HepG2 (cell line): ENCODE measurements at regions not wholly inside any gene's neighbourhood (a gene's known extent, or its start where the extent isn't known, plus 50 kb on each side); places are given as distances from the start of the nearest gene placed in this dataset.

ENCODE experiments used
- ATAC-seq: fragments of 200-7000 bp; cut with Tn5 transposase; 3 replicates; pipeline ENCODE4 v1.9.1; 2020; ENCODE audit warnings: mild to moderate bottlenecking, moderate library complexity
- BruUV-seq: library from RNA; stranded (reverse); fragments of 400-500 nt; replicated peaks from 2 replicates; lab custom pipeline; 2021; lab: Mats Ljungman, UMichigan
- CTCF ChIA-PET: fragments of 300-600 bp; formaldehyde crosslinking; extraction: SDS; loops from one replicate; lab custom pipeline; 2021; ENCODE audit warnings: low total read pairs, inconsistent platforms, low intra/inter-chr PET ratio; lab: Yijun Ruan, JAX
- POLR2A ChIA-PET: fragments of 350-600 bp; sonication (Branson Sonifier 250); formaldehyde crosslinking; loops from one replicate; lab custom pipeline; 2020; ENCODE audit warnings: antibody characterized with exemption, inconsistent platforms; lab: Yijun Ruan, JAX
- DNase-seq: peaks from one replicate; pipeline ENCODE4 v3.0.0-alpha.2; 2015; ENCODE audit warnings: low spot score
- FAIRE-seq: peaks from 3 replicates; lab custom pipeline; 2011; peaks lifted over from hg19 to GRCh38; lab: Jason Lieb, UNC
- H2AFZ ChIP-seq: one replicate; pipeline ENCODE4 v1.6.1; 2011; ENCODE audit warnings: low read length, inconsistent platforms
- H3K27ac ChIP-seq: fragments of 300-600 bp; 3 replicates; pipeline ENCODE4 v1.8.0; 2011; ENCODE audit warnings: mixed run types, mild to moderate bottlenecking, mixed read lengths, low read length, inconsistent platforms; ENCODE audit not compliant: insufficient read depth; ENCODE audit errors: extremely low read length
- H3K27me3 ChIP-seq, 2 experiments: fragments of 200-600 bp in 1 of 2; 2 replicates in 1 of 2; 3 replicates in 1 of 2; pipeline versions ENCODE4 v1.6.0 to v1.8.0; 2011; ENCODE audit warnings: low read length in 2 of 2, mild to moderate bottlenecking in 2 of 2, moderate library complexity in 2 of 2, inconsistent platforms in 1 of 2; ENCODE audit not compliant: insufficient read depth in 2 of 2, control insufficient read depth in 1 of 2
- H3K36me3 ChIP-seq, 2 experiments: fragments of 200-600 bp in 1 of 2; replicated peaks in 1 of 2; 2 replicates in 1 of 2; 3 replicates in 1 of 2; pipeline versions ENCODE4 v1.5.1 to v1.8.0; 2011; ENCODE audit warnings: low read length in 2 of 2, inconsistent platforms in 1 of 2; ENCODE audit not compliant: insufficient read depth in 2 of 2, control insufficient read depth in 1 of 2
- H3K4me1 ChIP-seq: 2 replicates; pipeline ENCODE4 v1.5.1; 2012; ENCODE audit warnings: low read length, inconsistent platforms; ENCODE audit not compliant: insufficient read depth
- H3K4me2 ChIP-seq: 2 replicates; pipeline ENCODE4 v1.6.0; 2011; ENCODE audit warnings: low read depth, low read length, inconsistent platforms
- H3K4me3 ChIP-seq, 3 experiments: fragments of 200-600 bp in 1 of 3; sonication (generic), shearing (Covaris generic) in 1 of 3; replicated peaks in 1 of 3; 2 replicates each; pipeline ENCODE4 v1.5.1; 2011 to 2016; ENCODE audit warnings: low read length in 3 of 3, inconsistent platforms in 2 of 3, low read depth in 2 of 3, mild to moderate bottlenecking in 2 of 3, control low read depth in 1 of 3, mixed read lengths in 1 of 3; ENCODE audit not compliant: insufficient read depth in 1 of 3
- H3K79me2 ChIP-seq: one replicate; pipeline ENCODE4 v1.6.1; 2011; ENCODE audit warnings: low read length, inconsistent platforms; ENCODE audit not compliant: insufficient read depth
- H3K9ac ChIP-seq: 2 replicates; pipeline ENCODE4 v1.6.0; 2011; ENCODE audit warnings: mild to moderate bottlenecking, low read depth, low read length, inconsistent platforms; ENCODE audit not compliant: insufficient read depth
- H3K9me3 ChIP-seq: 2 replicates; pipeline ENCODE4 v1.5.1; 2012; ENCODE audit warnings: mild to moderate bottlenecking, low read length
- H4K20me1 ChIP-seq: 2 replicates; pipeline ENCODE4 v1.6.0; 2011; ENCODE audit warnings: inconsistent platforms, mild to moderate bottlenecking, low read length, moderate library complexity; ENCODE audit not compliant: insufficient read depth
- ARNT ChIP-seq: fragments of 450-650 bp; IDR thresholded peaks from 2 replicates; pipeline ENCODE4 v1.6.1; 2017
- ATF7-NPFF ChIP-seq: sonication (generic); formaldehyde crosslinking; IDR thresholded peaks from 2 replicates; pipeline ENCODE4 v1.8.1; 2023; ENCODE audit warnings: mild to moderate bottlenecking, low read depth, missing genetic modification reagents, moderate library complexity
- BRD4 ChIP-seq: sonication (generic); formaldehyde crosslinking; IDR thresholded peaks from 2 replicates; pipeline ENCODE4 v1.4.0; 2020; ENCODE audit warnings: missing genetic modification reagents
- ELF3 ChIP-seq: IDR thresholded peaks from 2 replicates; pipeline ENCODE4 v1.6.1; 2016; ENCODE audit warnings: missing genetic modification reagents, missing compliant biosample characterization
- ETV5 ChIP-seq: IDR thresholded peaks from 2 replicates; pipeline ENCODE4 v1.6.1; 2018; ENCODE audit warnings: missing biosample characterization, missing genetic modification reagents, inconsistent platforms, borderline replicate concordance
- FOXP1 ChIP-seq, 2 experiments: fragments of 450-650 bp in 1 of 2; IDR thresholded peaks; 2 replicates each; pipeline ENCODE4 v1.6.1; 2017 to 2018; ENCODE audit warnings: antibody characterized with exemption in 1 of 2
- IKZF1 ChIP-seq: fragments of 450-650 bp; IDR thresholded peaks from 2 replicates; pipeline ENCODE4 v1.7.1; 2016
- LCORL ChIP-seq, 2 experiments: fragments of 450-650 bp in 1 of 2; sonication (generic) in 1 of 2; formaldehyde crosslinking in 1 of 2; IDR thresholded peaks; 2 replicates each; pipeline versions ENCODE4 v1.5.0 to v1.6.1; 2017 to 2020; ENCODE audit warnings: antibody characterized with exemption in 1 of 2, missing genetic modification reagents in 1 of 2
- RAD51 ChIP-seq: fragments of 450-650 bp; IDR thresholded peaks from 2 replicates; pipeline ENCODE4 v1.6.1; 2016; ENCODE audit warnings: borderline replicate concordance
- SOX6 ChIP-seq, 2 experiments: fragments of 450-650 bp in 1 of 2; sonication (generic) in 1 of 2; formaldehyde crosslinking in 1 of 2; IDR thresholded peaks; 2 replicates each; pipeline versions ENCODE4 v1.4.0 to v1.6.1; 2017 to 2020; ENCODE audit warnings: antibody characterized with exemption in 1 of 2, mild to moderate bottlenecking in 1 of 2, missing genetic modification reagents in 1 of 2
- SP1 ChIP-seq, 2 experiments: fragments of 450-650 bp in 1 of 2; sonication (generic) in 1 of 2; formaldehyde crosslinking in 1 of 2; IDR thresholded peaks; 2 replicates each; pipeline versions ENCODE4 v1.4.0 to v1.6.1; 2016 to 2020; ENCODE audit warnings: missing genetic modification reagents in 1 of 2
- ZBTB20 ChIP-seq: sonication (generic); formaldehyde crosslinking; IDR thresholded peaks from 2 replicates; pipeline ENCODE4 v1.8.1; 2023; ENCODE audit warnings: missing genetic modification reagents, low read depth, mild to moderate bottlenecking, borderline replicate concordance
- ZNF282 ChIP-seq: fragments of 450-650 bp; IDR thresholded peaks from 2 replicates; pipeline ENCODE4 v1.6.1; 2018; ENCODE audit not compliant: partially characterized antibody
- ZNF30 ChIP-seq: sonication (generic); formaldehyde crosslinking; IDR thresholded peaks from 2 replicates; pipeline ENCODE4 v1.5.0; 2020; ENCODE audit warnings: mild to moderate bottlenecking, missing genetic modification reagents
- ZZZ3 ChIP-seq: sonication (generic); formaldehyde crosslinking; IDR thresholded peaks from 2 replicates; pipeline ENCODE4 v1.4.0; 2020; ENCODE audit warnings: missing genetic modification reagents, mild to moderate bottlenecking, borderline replicate concordance
- WGBS: methylation state at CpG from one replicate; pipeline ENCODE4 v1.1.6; 2017; ENCODE audit warnings: low lambda C conversion rate; 5-methylcytosine and 5-hydroxymethylcytosine counted together
- in situ Hi-C: cut with HindIII; loops from 2 replicates; pipeline ENCODE4 v1.10.0; 2017; ENCODE audit warnings: low pct_unique_long_range_greater_than_20kb; ENCODE audit not compliant: extremely low pct_ligation_motif_present
- intact Hi-C: fragments of 100-400 bp; cut with micrococcal nuclease; formaldehyde crosslinking; loops from one replicate; pipeline ENCODE4 v1.10.0; 2022; ENCODE audit not compliant: unreplicated experiment
- TF ChIP-seq, protein P1 (sequence below): fragments of 450-650 bp; IDR thresholded peaks from 2 replicates; pipeline ENCODE4 v1.6.1; 2017
- TF ChIP-seq, protein P2 (sequence below): sonication (generic); formaldehyde crosslinking; IDR thresholded peaks from 2 replicates; pipeline ENCODE4 v1.5.0; 2020; ENCODE audit warnings: missing genetic modification reagents, mild to moderate bottlenecking, borderline replicate concordance

DNA sequence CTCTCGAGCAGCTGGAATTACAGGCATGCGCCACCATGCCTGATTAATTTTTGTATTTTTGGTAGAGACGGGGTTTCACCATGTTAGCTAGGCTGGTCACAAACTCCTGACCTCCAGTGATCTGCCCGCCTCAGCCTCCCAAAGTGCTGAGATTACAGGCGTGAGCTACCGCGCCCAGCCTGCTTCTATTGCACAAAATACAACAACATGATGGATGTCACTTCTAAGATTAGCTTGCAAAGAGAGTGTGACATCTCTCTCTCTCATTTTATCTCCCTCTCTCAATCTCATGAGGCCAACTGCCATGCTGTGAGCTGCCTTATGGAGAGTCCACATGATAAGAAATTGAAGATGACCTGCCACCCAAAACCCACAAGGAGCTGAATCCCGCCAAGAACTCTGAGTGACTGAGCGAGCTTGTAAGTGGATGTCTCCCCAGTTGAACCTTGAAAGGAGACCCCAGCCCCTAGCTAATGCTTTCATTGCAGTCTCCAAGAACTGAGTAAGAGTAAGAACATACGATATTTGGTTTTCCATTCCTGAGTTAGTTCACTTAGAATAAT is 458.5 kb downstream of the RBFOX1 start:
- H3K36me3 ChIP-seq: no peaks in the 10 kb centered on the region
- FAIRE-seq (no peak), DNase-seq (no peak), ATAC-seq (no peak)
- H3K9ac ChIP-seq: no peak overlapping the region
- 43% methylated on average over 10 of the region's 10 CpGs for WGBS
- in situ Hi-C loops: no loop called here
- intact Hi-C loops: no loop called here
- CTCF ChIA-PET: no interaction called here
- no peaks in the 10 kb centered on the region; a peak in 1 of 5 replicates for H3K27me3 ChIP-seq
- H3K4me1 ChIP-seq: no peaks in the 10 kb centered on the region
- BruUV-seq: no TSS peak
- POLR2A ChIA-PET: no interaction called here
- H3K9me3 ChIP-seq: peaks cover 10% of the 10 kb centered on the region
- no peaks in the 10 kb centered on the region for H4K20me1 ChIP-seq
- no peak overlapping the region for H3K27ac ChIP-seq
- H2AFZ ChIP-seq: no peak overlapping the region
- no peak overlapping the region for H3K4me3 ChIP-seq
- H3K79me2 ChIP-seq: no peaks in the 10 kb centered on the region
- no peak for TF ChIP-seq ATF7-NPFF
- no peak for TF ChIP-seq BRD4 (CRISPR knock-in tag)
- no peak for TF ChIP-seq ETV5 (CRISPR knock-in tag)
- no peak for TF ChIP-seq ELF3 (CRISPR knock-in tag)
- no peak for TF ChIP-seq ZNF30
- no peak overlapping the region for H3K4me2 ChIP-seq

DNA sequence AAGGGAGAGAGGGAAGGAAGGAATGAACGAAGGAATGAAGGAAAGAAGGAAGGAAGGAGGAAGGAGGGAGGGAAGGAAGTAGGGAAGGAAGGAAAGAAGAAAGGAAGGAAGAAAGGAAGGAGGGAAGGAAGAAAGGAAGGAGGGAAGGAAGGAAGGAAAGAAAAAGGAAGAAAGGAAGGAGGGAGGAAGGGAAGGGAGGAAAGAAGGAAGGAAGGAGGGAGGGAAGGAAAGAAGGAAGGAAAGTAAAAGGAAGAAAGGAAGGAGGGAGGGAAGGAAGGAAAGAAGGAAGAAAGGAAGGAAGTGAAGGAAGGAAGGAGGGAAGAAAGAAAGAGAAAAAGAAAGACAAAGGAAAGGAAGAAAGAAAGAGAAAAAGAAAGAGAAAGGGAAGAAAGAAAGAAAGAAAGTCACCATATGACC is 442.4 kb downstream of the RBFOX1 start:
- BruUV-seq: no TSS peak
- Histone ChIP-seq H4K20me1 (no peaks in the 10 kb centered on the region), H3K4me3 (no peak overlapping the region), H3K4me1 (no peaks in the 10 kb centered on the region), H2AFZ (no peak overlapping the region), H3K4me2 (no peak overlapping the region), H3K27ac (no peak overlapping the region), H3K36me3 (no peaks in the 10 kb centered on the region), H3K9me3 (peaks cover 28% of the 10 kb centered on the region), H3K27me3 (no peaks in the 10 kb centered on the region), H3K79me2 (no peaks in the 10 kb centered on the region), H3K9ac (no peak overlapping the region)
- in situ Hi-C loops: no loop called here
- CTCF ChIA-PET: no interaction called here
- FAIRE-seq: no peak
- POLR2A ChIA-PET: no interaction called here
- 0% methylated on average over 1 of the region's 1 CpG for WGBS
- ATAC-seq: no peak
- intact Hi-C loops: no loop called here
- DNase-seq: no peak
- TF ChIP-seq ZBTB20 (CRISPR knock-in tag) (no peak), ZNF282 (peak; percentile 90), ARNT (peak; percentile 75; the same call in 1 of the 2 replicates), FOXP1 (IDR thresholded peaks at IDR 0.05) (peak; percentile 66; the same call in 1 of the 2 replicates), FOXP1 (CRISPR knock-in tag; IDR thresholded peaks at IDR 0.05) (no peak), IKZF1 (peak; percentile 92), LCORL (IDR thresholded peaks at IDR 0.05) (0 out of 2 replicates have a peak, but pooled peaks have one; percentile 13), LCORL (CRISPR knock-in tag; IDR thresholded peaks at IDR 0.05) (no peak), SOX6 (IDR thresholded peaks at IDR 0.05) (peak; percentile 93; the same call in 1 of the 2 replicates), SOX6 (CRISPR knock-in tag; IDR thresholded peaks at IDR 0.05) (no peak), ZZZ3 (CRISPR knock-in tag) (no peak), SP1 (IDR thresholded peaks at IDR 0.05) (peak; percentile 73; the same call in 1 of the 2 replicates), SP1 (CRISPR knock-in tag; IDR thresholded peaks at IDR 0.05) (no peak), RAD51 (peak; percentile 29; the same call in 1 of the 2 replicates)
- TF ChIP-seq, protein P1, sequence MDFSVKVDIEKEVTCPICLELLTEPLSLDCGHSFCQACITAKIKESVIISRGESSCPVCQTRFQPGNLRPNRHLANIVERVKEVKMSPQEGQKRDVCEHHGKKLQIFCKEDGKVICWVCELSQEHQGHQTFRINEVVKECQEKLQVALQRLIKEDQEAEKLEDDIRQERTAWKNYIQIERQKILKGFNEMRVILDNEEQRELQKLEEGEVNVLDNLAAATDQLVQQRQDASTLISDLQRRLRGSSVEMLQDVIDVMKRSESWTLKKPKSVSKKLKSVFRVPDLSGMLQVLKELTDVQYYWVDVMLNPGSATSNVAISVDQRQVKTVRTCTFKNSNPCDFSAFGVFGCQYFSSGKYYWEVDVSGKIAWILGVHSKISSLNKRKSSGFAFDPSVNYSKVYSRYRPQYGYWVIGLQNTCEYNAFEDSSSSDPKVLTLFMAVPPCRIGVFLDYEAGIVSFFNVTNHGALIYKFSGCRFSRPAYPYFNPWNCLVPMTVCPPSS: peak; percentile 99
- TF ChIP-seq, protein P2, sequence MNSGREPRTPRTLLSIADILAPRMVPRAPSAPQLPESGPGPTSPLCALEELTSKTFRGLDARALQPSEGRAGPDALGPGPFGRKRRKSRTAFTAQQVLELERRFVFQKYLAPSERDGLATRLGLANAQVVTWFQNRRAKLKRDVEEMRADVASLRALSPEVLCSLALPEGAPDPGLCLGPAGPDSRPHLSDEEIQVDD: no peak
